ENCODE measurements at regions not wholly inside any gene's neighbourhood (a gene's known extent, or its start where the extent isn't known, plus 50 kb on each side); places are given as distances from the start of the nearest gene placed in this dataset.

GRCh38 chr21:35475762-35476161, 426.7 kb upstream of the RUNX1 start:
- in situ Hi-C loops (cut with HindIII; ENCODE audit: extremely low pct_ligation_motif_present, low pct_unique_long_range_greater_than_20kb) (no loop called here), intact Hi-C loops (cut with micrococcal nuclease; ENCODE audit: unreplicated experiment) (no loop called here)
- Histone ChIP-seq H2AFZ (ENCODE audit: low read length) (no peak overlapping the region), H3K9me3 (ENCODE audit: low read length) (no peaks in the 10 kb centered on the region), H3K79me2 (ENCODE audit: insufficient read depth, low read length) (no peaks in the 10 kb centered on the region), H3K27me3 (ENCODE audit: control insufficient read depth in 1 of 2, insufficient read depth in 2 of 2, low read length in 2 of 2) (no peaks in the 10 kb centered on the region), H3K27ac (ENCODE audit: extremely low read length, insufficient read depth, low read length) (no peak overlapping the region), H3K9ac (ENCODE audit: insufficient read depth, low read depth, low read length) (no peak overlapping the region), H3K36me3 (replicated peaks in 1 of 2; ENCODE audit: control insufficient read depth in 1 of 2, insufficient read depth in 2 of 2, low read length in 2 of 2) (no peaks in the 10 kb centered on the region), H3K4me3 (replicated peaks in 1 of 3; ENCODE audit: insufficient read depth in 1 of 3, low read depth in 2 of 3, low read length in 3 of 3) (no peak overlapping the region), H3K4me2 (ENCODE audit: low read depth, low read length) (no peak overlapping the region), H3K4me1 (ENCODE audit: insufficient read depth, low read length) (no peaks in the 10 kb centered on the region), H4K20me1 (ENCODE audit: insufficient read depth, low read length) (no peaks in the 10 kb centered on the region)
- WGBS (ENCODE audit: low lambda C conversion rate) = 76% methylated on average over 4 of the region's 4 CpGs
- no TSS peak for BruUV-seq (replicated peaks)
- no peak for ATAC-seq
- ChIA-PET POLR2A (no interaction called here), CTCF (ENCODE audit: low intra/inter-chr PET ratio, low total read pairs) (no interaction called here)
- no peak for FAIRE-seq
- no peak for TF ChIP-seq IRX3 (CRISPR knock-in tag; IDR thresholded peaks at IDR 0.05; ENCODE audit: borderline replicate concordance, low read depth)
- no peak for TF ChIP-seq MIER3 (CRISPR knock-in tag; IDR thresholded peaks at IDR 0.05; ENCODE audit: borderline replicate concordance)
- no peak for TF ChIP-seq SP5 (CRISPR knock-in tag; IDR thresholded peaks at IDR 0.05; ENCODE audit: borderline replicate concordance, low read depth)
- no peak for TF ChIP-seq ZNF224 (CRISPR knock-in tag; IDR thresholded peaks at IDR 0.05)
- no peak for TF ChIP-seq CC2D1A (CRISPR knock-in tag; IDR thresholded peaks at IDR 0.05)
- TF ChIP-seq TEF (CRISPR knock-in tag; IDR thresholded peaks at IDR 0.05) = no peak
- TF ChIP-seq WIZ (CRISPR knock-in tag; IDR thresholded peaks at IDR 0.05) = no peak
- TF ChIP-seq ZNF788 (CRISPR knock-in tag; IDR thresholded peaks at IDR 0.05; ENCODE audit: borderline replicate concordance) = no peak
- TF ChIP-seq SP4 (CRISPR knock-in tag; IDR thresholded peaks at IDR 0.05) = no peak
- TF ChIP-seq EP300 (IDR thresholded peaks at IDR 0.05; ENCODE audit: low read depth in 2 of 2, low read length in 2 of 2) = no peak
- no peak for TF ChIP-seq EP300 (CRISPR knock-in tag; IDR thresholded peaks at IDR 0.05; ENCODE audit: borderline replicate concordance)
- TF ChIP-seq HMGA1 (CRISPR knock-in tag; conservative IDR thresholded peaks at IDR 0.05) = no peak
- TF ChIP-seq, protein P1, sequence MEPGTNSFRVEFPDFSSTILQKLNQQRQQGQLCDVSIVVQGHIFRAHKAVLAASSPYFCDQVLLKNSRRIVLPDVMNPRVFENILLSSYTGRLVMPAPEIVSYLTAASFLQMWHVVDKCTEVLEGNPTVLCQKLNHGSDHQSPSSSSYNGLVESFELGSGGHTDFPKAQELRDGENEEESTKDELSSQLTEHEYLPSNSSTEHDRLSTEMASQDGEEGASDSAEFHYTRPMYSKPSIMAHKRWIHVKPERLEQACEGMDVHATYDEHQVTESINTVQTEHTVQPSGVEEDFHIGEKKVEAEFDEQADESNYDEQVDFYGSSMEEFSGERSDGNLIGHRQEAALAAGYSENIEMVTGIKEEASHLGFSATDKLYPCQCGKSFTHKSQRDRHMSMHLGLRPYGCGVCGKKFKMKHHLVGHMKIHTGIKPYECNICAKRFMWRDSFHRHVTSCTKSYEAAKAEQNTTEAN (CRISPR knock-in tag; conservative IDR thresholded peaks at IDR 0.05) = no peak
- TF ChIP-seq ZNF333 (CRISPR knock-in tag; IDR thresholded peaks at IDR 0.05; ENCODE audit: borderline replicate concordance) = no peak
- TF ChIP-seq EED (CRISPR knock-in tag; IDR thresholded peaks at IDR 0.05) = no peak
- DNase-seq (ENCODE audit: low spot score) = no peak

Data from HepG2 (cell line).